ENCODE measurements at regions not wholly inside any gene's neighbourhood (a gene's known extent, or its start where the extent isn't known, plus 50 kb on each side); places are given as distances from the start of the nearest gene placed in this dataset.

GRCh38 chr1:191432817-191433216 is 725.4 kb upstream of the RGS18 start:
- TF ChIP-seq CTCF (conservative IDR thresholded peaks at IDR 0.05; ENCODE audit: low read length) (no peak), EZH2phosphoT487 (IDR thresholded peaks at IDR 0.05; ENCODE audit: borderline replicate concordance, low read depth, low read length) (no peak)

All from OCI-LY7 (cell line).